NCI-H1048 (cell line): ENCODE measurements at regions not wholly inside any gene's neighbourhood (a gene's known extent, or its start where the extent isn't known, plus 50 kb on each side); places are given as distances from the start of the nearest gene placed in this dataset.
"Not testable (repeated sequence)": the region's sequence is repeated elsewhere in the genome, so short reads cannot be mapped to it uniquely, and the experiment has no call there.

Source experiments
- DNase-seq: peaks from one replicate; lab custom pipeline; 2025; lab: John Stamatoyannopoulos, UW

DNA sequence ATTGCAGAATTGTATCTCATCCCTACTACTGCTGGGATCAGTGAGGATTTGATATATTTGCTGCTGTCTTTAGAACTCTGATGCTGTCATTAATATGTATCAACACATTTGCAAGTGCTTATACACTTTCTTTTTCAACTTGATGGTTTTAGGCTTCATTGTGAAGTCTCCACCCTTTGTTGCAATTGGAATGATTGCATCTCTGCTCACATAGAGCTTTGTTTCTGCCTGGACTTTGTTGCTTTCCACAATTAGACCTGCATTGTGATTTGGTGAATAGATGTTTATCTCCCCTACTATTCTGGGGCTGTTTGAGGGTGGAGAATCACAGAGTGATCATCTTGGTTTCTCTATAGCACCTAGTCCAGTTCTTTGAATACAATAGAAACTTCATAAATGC, 666.7 kb downstream of the EPM2A start:
- DNase-seq = no peak

DNA sequence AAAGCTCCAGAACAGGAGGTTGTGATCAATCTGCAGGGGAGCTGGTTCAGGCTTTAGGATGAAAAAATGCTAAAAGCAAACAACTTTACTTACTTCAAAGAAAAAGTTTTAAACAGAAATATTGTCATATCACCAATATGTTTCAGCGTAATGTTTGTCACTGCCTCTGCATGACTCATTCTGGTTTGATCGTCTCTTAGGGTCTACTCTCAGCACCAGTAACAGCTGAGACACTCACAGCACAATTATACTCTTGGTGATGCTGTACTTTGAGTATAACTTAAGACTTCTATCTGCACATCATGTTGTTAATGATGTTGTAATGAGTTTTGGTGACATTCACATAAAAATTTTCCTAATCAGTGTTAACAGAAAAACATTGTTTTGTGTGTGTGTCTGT, 665.4 kb downstream of the EPM2A start:
- no peak for DNase-seq

DNA sequence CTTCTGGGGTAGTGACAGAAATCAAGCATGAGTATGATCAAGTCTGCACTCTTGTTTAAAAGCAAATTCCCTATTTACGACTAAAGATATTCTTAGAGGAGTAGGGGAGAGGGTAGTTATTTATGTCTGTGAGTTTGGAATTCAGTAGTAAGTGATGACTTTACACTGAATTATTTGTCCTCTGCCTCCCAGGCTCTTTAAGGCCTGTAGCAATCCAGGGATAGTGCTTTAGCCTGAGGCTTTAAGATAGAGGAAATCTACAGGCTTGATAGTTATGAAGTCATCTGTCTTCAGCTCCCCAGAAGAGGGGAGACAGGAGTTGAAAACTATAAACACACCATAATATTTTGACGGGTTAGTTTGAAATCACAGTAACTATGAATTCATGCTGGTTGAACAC, 664.5 kb downstream of the EPM2A start:
- no peak for DNase-seq

DNA sequence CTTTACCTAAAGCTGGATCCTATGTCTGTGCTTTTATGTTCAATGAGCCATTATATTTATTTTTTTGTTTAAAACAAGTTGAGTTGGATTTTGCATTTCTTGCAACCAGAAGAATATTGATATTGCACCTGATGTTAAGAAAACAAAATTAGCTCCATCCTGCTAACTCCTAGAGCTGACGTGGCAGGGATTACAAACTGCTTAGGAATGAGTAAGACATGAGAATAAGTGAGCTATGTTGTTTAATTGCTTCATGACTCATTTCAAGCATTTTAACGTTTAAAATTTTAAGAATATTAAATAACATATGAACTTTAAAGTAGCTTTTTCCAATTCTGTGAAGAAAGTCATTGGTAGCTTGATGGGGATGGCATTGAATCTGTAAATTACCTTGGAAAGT, 663.5 kb downstream of the EPM2A start:
- no peak for DNase-seq

DNA sequence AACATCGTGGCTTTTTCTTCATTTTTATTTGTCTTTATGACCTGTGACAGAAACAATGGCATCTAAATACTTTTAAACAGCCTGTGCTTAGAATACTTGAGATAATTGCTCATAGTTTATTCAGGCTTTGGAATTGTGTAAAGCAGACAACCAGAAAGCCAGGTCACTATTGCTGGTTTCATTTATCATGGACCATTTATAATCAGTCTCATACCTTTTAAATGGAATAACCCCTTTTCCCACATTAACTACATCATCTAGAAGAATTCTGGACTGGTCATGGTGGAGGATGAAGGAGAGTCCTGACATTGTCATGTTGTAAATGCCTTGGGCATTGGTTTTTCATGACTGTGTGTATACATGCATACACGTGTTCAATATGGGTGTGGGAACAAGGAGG, 661.5 kb downstream of the EPM2A start:
- no peak for DNase-seq

DNA sequence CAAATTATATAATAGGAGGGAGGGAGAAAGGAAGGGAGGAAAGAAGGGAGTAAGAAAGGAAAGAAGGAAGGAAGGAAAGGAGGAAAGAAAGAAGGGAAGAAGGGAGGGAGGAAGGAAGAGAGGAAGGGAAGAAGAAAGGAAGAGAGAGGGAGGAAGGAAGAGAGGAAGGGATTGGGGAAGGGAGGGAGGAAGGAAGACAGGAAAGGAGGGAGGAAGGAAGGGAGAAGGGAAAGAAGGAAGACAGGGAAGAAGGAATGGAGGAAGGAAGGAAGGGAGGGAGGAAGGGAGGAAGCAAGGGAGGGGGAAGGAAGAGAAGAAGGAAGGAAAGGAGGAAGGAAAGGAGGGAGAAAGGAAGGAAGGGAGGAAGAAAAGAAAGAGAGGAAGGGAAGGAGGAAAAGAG, 660.5 kb downstream of the EPM2A start:
- no peak for DNase-seq

DNA sequence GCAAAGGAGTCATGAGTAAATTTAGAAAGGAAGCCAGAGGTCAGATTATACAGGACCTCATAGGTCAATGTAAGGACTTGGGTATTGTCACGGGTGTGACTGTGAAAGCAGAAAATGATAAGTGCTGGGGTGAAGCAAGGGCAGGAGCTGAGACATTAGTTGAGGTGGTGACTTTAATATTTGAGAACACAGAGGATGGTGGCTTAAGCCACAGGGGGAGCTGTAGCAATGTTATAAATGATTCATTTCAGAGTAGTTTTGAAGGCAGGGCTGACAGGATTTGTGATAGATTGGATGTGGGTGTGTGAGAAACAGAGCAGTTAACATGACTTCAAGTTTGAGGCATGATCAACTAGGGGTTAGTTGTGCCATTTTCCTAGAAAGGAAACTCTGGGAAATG, 659.9 kb downstream of the EPM2A start:
- no peak for DNase-seq

DNA sequence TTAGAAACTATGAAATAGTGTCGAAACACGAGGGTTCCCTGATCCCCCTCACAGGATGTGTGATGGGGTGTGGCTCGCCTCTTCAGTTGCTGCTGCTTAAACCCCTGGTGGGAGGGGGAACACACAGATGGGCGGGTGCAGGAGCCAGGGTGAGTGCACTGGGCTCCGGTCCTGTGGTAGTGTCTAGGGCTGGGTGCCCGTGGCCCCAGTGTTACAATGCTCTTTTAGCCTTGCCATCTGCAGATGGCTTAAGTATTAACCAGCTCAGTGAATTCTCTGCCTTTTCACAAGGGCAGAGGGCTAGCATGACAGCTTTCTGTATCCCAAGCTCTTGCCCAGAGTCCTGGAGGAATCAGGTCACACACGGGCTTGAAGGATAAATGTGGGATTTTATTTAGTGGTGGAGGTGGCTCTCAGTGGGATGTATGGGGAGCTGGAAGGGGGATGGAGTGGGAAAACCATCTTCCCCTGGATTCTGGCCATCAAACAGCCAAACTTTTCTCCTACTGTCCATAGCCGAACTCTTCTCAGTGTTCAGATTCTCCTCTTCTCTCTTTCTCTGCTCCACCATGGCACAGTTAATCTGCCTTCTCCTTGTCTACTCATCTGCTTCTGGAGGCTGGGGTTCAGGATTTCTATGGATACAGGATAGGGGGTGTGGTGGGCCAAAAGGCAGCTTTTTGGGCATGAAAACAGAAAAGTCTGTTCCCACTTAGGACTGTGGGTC, 659.0 kb downstream of the EPM2A start:
- no peak for DNase-seq

DNA sequence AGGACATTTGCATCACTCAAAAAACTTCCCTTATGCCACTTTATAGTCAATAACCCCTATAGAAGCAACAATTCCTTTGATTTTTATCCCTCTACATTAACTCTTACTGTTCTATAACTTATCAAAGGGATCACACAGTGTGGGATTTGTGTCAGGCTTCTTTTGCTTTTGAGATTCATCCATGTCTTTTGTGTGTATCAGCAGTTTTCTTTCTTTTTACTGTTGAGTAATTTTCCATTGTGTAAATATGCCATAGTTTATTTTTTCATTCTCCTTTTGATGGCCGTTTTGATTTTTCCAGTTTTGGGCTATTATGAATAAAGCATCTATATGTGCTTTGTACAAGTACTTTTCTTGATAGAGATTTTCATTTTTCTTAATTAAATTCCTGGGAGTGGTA, 657.9 kb downstream of the EPM2A start:
- DNase-seq = no peak

DNA sequence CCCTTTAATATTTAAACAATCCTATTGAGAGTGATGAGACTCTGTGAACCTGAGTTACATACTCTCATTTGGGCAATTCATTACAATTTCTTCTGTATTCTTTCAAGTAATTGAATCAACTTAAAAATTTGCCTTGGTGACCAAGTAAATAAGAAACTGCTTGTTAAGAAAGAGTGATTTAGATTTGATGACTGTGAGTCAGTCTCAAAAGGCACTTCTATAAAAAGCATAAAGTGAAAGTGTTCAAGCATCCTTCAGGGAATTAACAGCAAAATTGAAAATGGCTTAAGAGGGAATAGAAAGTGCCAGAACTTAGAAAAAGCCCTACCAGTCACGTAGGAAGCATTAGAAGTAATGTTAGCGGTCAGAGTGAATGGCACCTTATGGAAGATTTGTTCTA, 654.7 kb downstream of the EPM2A start:
- no peak for DNase-seq

DNA sequence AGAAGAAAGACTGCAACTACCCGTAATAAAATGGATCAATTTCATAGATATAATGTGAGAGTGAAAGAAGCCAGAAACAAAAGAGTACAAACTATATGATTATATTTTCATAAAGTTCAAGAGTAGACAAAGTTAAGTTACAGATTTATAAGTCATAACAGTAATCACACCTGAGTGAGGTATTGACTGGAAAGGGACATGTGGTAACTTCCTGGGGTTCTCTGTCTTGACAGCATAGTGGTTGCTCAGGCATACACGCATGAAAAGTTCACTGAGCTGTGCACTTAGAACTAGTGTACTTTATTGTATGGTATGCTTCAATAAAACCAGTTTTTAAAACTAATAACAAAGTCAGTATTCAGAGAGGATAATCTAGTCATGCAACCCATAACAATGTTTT, 653.6 kb downstream of the EPM2A start:
- DNase-seq = no peak

DNA sequence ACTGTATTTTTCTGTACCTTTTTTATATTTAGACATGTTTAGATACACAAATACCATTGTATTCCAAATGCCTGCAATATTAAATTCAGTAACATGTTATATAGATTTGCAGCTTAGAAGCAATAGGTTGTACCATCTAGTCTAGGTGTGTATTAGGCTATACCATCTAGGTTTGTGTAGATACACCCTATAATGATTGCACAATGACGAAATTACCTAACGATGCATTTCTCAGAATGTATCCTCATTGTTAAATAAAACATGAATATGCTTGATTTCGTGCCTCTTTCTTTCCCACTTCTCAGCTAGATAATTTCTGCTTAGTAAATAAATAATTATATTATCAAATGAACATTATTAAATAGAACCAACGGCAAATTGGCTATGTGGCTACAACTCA, 653.0 kb downstream of the EPM2A start:
- DNase-seq = no peak

DNA sequence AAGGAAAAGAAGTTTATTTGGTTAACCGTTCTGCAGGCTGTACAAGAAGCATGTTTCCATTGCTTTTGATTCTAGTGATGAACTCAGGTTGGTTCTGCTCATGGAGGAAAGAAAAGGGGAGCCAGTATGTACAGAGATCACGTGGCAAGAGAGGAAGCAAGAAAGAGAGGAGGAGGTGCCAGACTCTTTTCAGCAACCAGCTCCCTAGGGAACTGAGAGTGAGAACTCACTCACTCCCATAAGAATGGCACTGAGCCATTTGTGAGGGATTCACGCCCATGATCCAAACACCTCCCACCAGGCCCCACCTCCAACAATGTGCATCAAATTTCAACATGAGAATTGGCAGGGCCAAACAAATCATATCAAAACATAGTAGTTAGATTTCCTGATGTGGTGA, 649.1 kb downstream of the EPM2A start:
- DNase-seq = no peak

DNA sequence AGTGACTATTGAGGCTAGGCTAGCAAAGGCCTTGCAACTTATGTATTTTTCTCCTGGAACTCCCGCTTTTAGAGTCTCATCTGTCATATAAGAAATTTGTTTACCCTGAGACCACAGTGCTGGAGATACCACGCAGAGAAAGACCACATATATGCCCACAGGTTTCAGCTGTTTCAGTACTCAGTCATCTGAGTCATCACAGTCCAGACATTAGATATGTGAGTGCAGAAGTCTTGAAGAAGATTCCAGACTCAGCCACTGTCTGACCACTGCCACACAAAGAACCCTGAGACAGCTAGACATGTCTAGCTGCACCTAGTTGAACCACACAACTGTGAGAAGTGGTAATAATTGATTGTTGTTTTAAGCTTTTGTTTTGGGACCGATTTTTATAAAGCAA, 648.3 kb downstream of the EPM2A start:
- no peak for DNase-seq

DNA sequence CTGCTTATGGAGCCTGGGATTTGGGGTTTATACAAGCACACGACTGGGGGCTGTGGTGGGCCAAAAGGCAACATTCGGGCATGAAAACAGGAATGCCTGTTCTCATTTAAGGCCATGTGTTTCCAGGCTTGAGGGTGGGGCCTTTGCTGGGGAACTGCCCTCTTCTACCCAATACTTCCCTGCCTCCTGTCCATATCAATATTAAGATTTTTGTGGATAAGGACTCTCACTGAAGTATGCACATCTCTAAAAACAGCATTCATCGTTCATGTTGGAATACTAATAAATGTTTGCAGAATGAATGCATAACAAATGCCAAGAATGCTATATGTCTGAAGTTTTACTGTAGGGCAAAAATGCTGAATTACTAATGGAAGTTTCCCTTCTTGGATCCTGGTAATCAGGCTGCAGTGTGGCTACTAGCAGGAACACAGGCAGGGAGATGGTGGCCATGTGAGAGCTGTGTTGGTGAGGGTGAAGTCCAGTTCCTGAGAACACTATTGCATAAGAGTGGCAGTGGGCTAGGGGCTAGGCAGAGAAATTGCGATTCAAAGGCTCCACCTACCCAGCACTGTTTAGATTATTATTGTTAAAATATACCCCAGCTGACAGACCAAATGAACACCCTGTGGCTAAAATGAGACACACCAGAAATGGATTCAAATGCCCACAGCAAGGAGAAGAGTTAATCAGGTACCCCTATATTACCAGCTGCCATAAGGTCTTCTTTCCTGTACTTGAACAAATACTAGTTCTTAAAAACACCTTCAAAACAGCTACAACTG, 644.3 kb downstream of the EPM2A start:
- DNase-seq = no peak

DNA sequence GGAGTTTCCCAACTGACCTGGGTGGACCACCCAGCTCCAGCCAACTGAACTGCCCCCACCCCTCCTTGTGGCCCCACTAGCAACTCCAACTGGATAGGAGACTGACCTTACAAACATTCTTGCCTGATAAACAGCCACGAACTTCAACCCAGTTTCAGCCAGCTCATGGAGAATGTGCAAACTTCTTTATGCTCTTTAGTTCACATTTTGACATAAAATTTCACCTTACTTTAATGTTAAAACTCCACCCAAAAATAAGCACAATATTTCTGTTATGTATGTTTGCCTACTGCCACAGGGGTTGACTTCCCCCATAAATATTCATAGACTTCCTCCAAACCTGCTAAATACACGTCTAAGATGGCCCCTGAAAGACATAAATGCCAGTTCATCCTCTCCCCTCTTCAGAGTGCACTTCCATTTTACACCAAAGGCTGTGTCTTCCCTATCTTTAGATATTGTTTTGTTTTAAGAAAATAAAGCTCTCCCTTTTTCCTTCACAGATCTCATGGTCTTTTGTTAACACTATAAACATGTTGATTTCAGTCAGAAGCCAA, 643.7 kb downstream of the EPM2A start:
- DNase-seq = no peak

DNA sequence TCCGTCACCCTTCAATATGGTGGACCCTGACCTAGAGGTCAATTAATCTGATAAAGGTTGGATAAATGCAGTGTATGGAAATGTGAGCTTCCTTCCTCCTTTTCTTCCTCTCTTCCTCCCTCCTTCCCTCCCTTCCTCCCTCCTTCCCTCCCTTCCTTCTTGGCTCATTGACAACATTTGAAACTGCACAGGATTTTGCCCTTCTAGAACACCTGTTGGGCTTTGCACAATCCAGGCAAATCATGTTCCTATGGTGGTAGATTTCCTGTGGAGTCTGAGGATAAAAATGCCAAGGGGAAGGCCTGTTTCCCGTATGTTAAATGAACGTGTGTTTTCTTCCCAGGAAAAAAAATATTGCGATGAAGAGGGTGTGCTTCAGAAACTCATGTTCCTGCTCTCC, 642.8 kb downstream of the EPM2A start:
- DNase-seq = no peak

DNA sequence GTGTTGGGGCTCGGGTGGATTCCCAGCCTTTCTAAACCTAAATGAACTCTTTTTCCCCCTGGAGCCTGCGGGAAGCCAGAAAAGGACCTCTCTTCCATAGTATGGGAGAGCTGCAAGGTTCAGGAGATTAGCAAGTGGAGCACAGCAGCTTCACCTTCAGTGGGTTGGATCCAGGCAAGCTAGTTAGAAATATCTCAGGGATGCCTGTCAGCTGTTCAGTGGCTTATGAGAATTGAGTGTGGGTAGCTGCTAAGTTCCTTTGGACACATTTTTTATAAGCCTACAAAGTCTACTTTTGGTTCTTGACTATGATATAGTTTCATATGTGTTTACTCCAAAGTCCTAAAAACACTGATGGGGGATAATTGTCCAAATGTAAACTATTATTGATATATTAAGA, 642.1 kb downstream of the EPM2A start:
- DNase-seq = no peak

DNA sequence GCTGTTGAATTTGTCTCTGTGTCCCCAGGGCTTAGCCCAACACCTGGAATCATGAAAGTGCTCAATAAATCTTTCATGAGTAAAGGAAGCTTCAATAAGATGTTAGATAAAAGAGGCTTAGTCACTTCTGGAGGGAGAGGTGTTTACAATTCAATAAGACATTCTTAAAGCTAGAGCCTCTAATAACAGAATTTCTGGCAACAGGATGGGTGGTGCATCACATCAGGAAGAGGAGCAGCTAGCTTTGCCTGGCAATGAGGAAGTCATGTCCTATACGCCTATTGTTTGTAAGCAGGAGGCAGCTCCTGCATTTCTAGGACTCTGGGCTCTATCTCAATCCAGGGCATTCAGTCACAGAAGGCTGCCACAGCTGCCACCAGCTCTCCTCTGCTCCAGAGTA, 638.5 kb downstream of the EPM2A start:
- no peak for DNase-seq

DNA sequence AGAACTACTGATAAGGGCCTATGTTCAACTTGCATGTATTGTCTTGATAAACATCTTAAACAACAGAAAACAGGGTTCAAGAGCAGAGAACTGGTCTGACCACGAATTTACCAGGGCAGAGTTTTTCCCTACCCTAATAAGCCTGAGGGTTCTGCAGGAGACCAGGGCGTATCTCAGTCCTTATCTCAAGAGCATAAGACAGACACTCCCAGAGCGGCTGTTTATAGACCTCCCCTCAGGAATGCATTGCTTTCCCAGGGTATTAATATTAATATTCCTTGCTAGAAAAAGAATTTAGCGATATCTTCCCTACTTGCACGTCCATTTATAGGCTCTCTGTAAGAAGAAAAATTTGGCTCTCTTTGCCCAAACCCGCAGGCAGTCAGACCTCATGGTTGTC, 637.2 kb downstream of the EPM2A start:
- not testable (repeated sequence) for DNase-seq

DNA sequence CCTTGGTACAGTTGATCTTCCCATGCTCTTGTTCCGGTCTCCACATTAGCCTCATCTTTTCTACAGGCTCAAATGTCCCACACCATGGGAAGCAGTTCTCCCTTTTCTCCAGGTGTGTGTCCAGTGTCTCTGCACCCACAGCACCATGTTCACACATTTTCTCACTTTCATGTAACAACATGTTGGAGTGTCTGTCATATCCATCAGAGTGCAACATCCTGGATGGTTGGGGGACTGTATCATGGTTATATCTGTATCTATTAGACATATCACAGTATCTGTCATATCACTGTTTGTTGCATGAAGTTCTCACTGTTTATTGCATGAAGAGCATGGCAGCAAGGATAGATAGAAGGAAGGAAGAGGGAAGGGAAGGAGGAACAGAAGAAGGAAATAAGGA, 635.6 kb downstream of the EPM2A start:
- DNase-seq = no peak

DNA sequence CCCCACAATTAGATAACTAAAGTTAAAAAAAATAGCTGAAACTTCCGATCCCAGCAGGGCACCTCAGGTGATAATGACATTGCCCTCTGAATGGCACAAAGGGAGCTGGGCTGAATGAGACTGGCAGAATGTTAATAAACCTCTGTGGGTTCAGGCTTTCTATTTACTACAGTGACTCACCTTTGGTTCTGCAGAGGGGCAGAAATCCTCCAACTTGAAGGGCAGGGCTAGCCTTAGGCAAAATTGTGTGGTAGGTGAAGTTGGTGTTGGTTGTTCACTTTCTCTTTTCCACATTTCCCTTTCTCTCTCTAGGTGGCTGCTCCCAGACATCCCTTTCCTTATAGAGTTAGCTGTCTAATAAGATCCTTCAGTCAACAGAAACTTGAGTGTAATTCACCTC, 625.2 kb downstream of the EPM2A start:
- no peak for DNase-seq

DNA sequence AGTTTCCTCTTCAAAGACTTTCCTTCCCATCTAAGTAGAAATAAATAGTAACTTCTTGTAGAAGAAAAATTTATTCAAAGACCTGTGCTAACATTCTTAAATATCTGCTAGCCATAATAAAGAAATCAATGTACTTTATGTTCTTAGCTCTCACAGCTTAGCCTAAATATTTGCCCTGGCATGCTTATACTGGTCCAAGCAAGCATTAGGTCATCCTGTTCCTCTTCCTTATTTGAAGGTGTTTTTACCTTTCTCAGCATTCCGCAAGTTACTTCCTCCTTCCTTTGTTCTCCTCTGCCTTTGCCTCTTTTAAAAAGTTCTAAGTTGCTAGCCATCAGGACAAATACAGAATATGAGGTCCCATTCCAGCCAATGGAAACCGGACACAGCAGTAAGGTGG, 623.9 kb downstream of the EPM2A start:
- not testable (repeated sequence) for DNase-seq
